Omental fat pad (tissue), 3 donors: ENCODE measurements at regions not wholly inside any gene's neighbourhood (a gene's known extent, or its start where the extent isn't known, plus 50 kb on each side); places are given as distances from the start of the nearest gene placed in this dataset.

ENCODE experiments used
- ATAC-seq: fragments of 150-250 bp; one replicate; pipeline ENCODE4 v1.9.1; 2016; ENCODE audit warnings: mild to moderate bottlenecking, moderate library complexity; ENCODE audit not compliant: low FRiP score
- DNase-seq: peaks from one replicate; pipeline ENCODE4 v3.0.0-alpha.2; 2019; ENCODE audit warnings: low spot score
- TF ChIP-seq, protein P1 (sequence below), 3 donors: fragments of 450-650 bp; IDR thresholded peaks; one replicate each; pipeline ENCODE4 v1.5.1; 2016 to 2017; ENCODE audit warnings: antibody characterized with exemption in 3 of 3, mild to moderate bottlenecking in 3 of 3, moderate library complexity in 2 of 3

DNA sequence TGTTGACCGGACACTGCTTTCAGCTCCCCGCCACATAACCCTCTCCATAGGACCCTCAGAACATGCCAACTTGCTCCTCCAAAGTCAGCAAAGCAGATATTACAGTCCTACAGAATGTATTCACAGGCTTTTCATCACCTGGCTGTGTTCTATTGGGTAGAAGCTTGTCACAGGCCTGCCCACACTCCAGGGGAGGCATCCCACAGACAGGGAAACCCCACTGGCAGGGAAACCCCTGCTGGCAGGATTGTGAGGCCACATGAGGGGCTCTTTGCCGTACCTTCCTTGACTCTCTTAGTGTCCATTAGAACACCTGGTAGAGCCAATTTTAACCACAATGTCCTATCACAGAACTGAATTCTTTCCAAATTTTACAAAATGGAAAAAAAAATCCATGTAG, 344.2 kb upstream of the MGMT start:
- TF ChIP-seq, protein P1, sequence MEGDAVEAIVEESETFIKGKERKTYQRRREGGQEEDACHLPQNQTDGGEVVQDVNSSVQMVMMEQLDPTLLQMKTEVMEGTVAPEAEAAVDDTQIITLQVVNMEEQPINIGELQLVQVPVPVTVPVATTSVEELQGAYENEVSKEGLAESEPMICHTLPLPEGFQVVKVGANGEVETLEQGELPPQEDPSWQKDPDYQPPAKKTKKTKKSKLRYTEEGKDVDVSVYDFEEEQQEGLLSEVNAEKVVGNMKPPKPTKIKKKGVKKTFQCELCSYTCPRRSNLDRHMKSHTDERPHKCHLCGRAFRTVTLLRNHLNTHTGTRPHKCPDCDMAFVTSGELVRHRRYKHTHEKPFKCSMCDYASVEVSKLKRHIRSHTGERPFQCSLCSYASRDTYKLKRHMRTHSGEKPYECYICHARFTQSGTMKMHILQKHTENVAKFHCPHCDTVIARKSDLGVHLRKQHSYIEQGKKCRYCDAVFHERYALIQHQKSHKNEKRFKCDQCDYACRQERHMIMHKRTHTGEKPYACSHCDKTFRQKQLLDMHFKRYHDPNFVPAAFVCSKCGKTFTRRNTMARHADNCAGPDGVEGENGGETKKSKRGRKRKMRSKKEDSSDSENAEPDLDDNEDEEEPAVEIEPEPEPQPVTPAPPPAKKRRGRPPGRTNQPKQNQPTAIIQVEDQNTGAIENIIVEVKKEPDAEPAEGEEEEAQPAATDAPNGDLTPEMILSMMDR (IDR thresholded peaks at IDR 0.05), result no peak
- DNase-seq (no peak), ATAC-seq (no peak)

DNA sequence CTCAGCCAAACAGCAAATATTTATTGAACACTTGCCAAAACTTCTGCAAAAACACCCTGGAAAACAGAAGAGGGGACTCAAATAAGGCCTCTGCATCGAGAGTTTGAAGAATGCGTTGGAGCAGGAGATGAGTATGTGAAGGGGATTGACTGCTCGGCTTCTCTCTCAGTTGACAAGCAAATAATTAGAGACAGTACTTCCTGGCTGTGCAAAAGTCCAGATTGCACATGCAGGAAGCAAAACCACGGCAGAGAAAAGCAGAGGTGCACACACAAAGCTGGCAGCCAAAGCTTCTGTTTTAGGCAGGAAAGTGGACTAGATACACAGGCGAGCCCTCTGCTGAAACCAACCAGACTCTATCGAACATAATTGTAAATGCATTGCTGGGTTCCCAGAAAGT, 343.6 kb upstream of the MGMT start:
- ATAC-seq (no peak), DNase-seq (no peak)
- TF ChIP-seq, protein P1 (IDR thresholded peaks at IDR 0.05), result no peak

DNA sequence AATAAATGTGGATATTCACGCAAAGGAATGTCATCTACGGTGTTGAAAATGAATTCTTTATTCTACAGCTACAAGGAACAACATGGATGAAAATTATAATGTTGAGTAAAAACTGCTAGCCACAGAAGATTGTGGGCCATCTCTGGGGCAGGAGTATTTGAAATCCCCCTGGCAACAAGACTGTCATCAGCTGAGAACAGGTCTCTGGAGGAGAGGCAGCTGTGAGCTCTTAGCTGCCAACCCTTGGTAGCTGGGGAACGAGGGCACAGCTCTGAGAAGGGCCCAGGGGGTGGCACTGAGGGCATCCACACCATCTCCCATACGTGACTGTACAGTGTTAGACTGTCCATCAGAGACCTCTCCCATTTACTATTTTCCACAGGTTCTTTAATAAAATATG, 340.1 kb upstream of the MGMT start:
- no peak for DNase-seq
- TF ChIP-seq, protein P1 (IDR thresholded peaks at IDR 0.05), result no peak

DNA sequence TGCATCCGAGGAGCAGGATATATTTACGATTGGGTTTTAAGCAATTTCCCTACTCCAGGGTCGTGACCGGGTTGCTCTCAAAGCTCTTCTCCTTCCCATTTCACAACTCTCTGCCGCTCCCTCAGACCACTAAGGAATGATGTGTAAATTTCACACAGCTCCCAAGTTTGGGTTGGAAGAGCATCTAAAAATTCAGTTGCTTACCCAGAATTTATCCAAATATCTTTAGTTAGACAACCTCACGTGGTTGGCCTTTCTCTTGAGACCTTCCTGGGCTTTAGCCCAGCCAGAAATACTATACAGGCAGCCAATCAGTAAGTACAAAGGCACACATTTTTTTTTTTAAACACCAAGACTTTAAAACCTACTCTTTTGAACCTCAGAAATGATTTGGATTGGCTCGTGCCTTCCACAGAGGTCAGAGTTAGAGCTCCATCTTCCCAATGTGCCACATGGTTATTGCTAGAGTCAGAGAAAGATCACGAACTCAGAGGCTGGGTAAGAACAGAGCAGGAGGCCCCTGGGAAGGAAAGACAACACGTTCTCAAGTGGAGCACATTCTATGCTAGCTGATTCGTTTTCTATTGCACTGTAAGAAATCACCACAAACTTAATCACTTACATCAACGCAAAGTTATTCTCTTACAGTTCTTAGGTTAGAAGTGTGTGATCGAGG, 335.4 kb upstream of the MGMT start:
- no peak for ATAC-seq
- TF ChIP-seq, protein P1 (IDR thresholded peaks at IDR 0.05), result no peak
- no peak for DNase-seq

More for the DNA sequence above, 340.1 kb upstream of the MGMT start:
- ATAC-seq, result no peak

DNA sequence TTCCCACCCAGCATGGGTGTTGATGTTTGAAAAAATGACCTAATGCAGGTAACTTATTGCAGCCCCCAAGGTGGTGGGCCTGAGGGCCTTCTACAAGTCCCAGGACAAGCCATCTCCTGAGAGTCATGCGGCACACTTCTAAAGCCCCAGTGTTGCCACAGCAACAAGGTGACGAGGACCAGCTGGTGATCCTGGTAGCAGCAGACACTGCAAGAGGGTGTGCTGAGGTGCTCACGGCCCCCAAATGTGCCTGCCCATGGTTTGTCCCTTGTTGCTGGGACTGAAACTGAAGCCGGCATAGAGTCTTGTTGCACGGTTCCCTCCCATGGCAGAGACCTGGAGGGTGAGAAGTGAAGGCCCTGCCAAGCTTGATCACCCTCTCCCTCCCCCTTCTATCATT, 333.2 kb upstream of the MGMT start:
- no peak for ATAC-seq
- TF ChIP-seq, protein P1 (IDR thresholded peaks at IDR 0.05), result no peak
- DNase-seq, result no peak

DNA sequence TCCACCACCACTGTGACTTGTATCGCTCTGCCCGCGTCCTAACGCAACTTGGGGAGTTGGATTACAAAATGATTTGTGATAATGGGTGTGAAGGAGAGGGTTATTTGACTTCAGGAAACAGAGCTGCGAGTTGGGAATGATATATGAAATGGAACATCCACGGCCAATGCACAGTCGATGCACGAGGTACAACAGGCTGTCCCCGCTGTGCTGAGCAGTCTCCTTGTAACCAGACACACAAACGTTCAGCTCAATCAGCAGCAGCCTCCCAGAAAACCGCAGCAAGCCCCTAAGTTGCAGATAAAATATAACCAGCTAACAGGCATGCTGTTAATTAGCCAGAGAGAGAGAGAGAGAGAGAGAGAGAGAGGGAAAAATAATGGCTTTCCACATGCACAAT, 332.7 kb upstream of the MGMT start:
- ATAC-seq (no peak), DNase-seq (no peak)
- TF ChIP-seq, protein P1 (IDR thresholded peaks at IDR 0.05), result no peak

DNA sequence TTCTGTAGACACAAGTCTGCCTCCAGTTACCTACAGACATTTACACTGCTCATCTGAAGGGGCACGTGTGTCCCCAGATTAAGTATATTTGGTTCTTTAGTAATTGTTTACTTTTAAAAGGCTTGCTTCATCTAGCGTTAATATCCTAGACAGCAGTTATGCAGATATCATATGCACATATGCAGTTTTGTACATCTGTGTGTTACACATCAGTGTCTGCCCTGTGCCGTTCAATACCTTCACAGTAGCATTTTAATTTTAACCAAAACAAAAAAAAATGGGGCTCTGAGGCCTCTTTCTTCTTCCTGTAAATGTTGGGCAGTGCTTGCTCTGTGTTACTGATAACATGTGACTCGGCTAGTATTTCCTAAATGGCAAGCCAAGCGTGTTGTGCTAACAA, 331.4 kb upstream of the MGMT start:
- ATAC-seq, result no peak
- TF ChIP-seq, protein P1 (IDR thresholded peaks at IDR 0.05), result no peak
- DNase-seq, result no peak
